ENCODE measurements at regions not wholly inside any gene's neighbourhood (a gene's known extent, or its start where the extent isn't known, plus 50 kb on each side); places are given as distances from the start of the nearest gene placed in this dataset.

GRCh38 chr3:118435851-118436350 is 598.7 kb downstream of the IGSF11 start:
- TF ChIP-seq, protein P1, sequence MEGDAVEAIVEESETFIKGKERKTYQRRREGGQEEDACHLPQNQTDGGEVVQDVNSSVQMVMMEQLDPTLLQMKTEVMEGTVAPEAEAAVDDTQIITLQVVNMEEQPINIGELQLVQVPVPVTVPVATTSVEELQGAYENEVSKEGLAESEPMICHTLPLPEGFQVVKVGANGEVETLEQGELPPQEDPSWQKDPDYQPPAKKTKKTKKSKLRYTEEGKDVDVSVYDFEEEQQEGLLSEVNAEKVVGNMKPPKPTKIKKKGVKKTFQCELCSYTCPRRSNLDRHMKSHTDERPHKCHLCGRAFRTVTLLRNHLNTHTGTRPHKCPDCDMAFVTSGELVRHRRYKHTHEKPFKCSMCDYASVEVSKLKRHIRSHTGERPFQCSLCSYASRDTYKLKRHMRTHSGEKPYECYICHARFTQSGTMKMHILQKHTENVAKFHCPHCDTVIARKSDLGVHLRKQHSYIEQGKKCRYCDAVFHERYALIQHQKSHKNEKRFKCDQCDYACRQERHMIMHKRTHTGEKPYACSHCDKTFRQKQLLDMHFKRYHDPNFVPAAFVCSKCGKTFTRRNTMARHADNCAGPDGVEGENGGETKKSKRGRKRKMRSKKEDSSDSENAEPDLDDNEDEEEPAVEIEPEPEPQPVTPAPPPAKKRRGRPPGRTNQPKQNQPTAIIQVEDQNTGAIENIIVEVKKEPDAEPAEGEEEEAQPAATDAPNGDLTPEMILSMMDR (IDR thresholded peaks at IDR 0.05; ENCODE audit: unreplicated experiment): no peak
- no peaks in the 10 kb centered on the region for H3K9me3 Mint-ChIP-seq (ENCODE audit: unreplicated experiment)
- no peak overlapping the region for H3K4me3 Mint-ChIP-seq (ENCODE audit: unreplicated experiment)
- H3K36me3 Mint-ChIP-seq (ENCODE audit: low read depth, unreplicated experiment): no peaks in the 10 kb centered on the region
- no peaks in the 10 kb centered on the region for H3K4me1 Mint-ChIP-seq (ENCODE audit: unreplicated experiment)
- H3K27ac Mint-ChIP-seq (ENCODE audit: unreplicated experiment): no peak overlapping the region
- no peak for DNase-seq (ENCODE audit: low spot score)
- no peaks in the 10 kb centered on the region for H3K27me3 Mint-ChIP-seq (ENCODE audit: unreplicated experiment)

GRCh38 chr3:118436697-118437262 is 597.9 kb downstream of the IGSF11 start:
- no peaks in the 10 kb centered on the region for H3K36me3 Mint-ChIP-seq (ENCODE audit: low read depth, unreplicated experiment)
- TF ChIP-seq, protein P1 (IDR thresholded peaks at IDR 0.05; ENCODE audit: unreplicated experiment): no peak
- no peak overlapping the region for H3K4me3 Mint-ChIP-seq (ENCODE audit: unreplicated experiment)
- H3K27ac Mint-ChIP-seq (ENCODE audit: unreplicated experiment): no peak overlapping the region
- no peak for DNase-seq (ENCODE audit: low spot score)
- H3K9me3 Mint-ChIP-seq (ENCODE audit: unreplicated experiment): no peaks in the 10 kb centered on the region
- no peaks in the 10 kb centered on the region for H3K4me1 Mint-ChIP-seq (ENCODE audit: unreplicated experiment)
- H3K27me3 Mint-ChIP-seq (ENCODE audit: unreplicated experiment): no peaks in the 10 kb centered on the region

- Mint-ChIP-seq H3K9me3 (ENCODE audit: unreplicated experiment) (no peaks in the 10 kb centered on the region), H3K4me1 (ENCODE audit: unreplicated experiment) (no peaks in the 10 kb centered on the region), H3K4me3 (ENCODE audit: unreplicated experiment) (no peak overlapping the region), H3K27me3 (ENCODE audit: unreplicated experiment) (peaks cover 2% of the 10 kb centered on the region), H3K27ac (ENCODE audit: unreplicated experiment) (no peak overlapping the region), H3K36me3 (ENCODE audit: low read depth, unreplicated experiment) (no peaks in the 10 kb centered on the region)
- no peak for DNase-seq (ENCODE audit: low spot score)
- TF ChIP-seq, protein P1 (IDR thresholded peaks at IDR 0.05; ENCODE audit: unreplicated experiment): no peak
Observed at GRCh38 chr3:118445036-118445435, 589.6 kb downstream of the IGSF11 start.

- no peak for DNase-seq (ENCODE audit: low spot score)
- Mint-ChIP-seq H3K27ac (ENCODE audit: unreplicated experiment) (no peak overlapping the region), H3K4me3 (ENCODE audit: unreplicated experiment) (no peak overlapping the region), H3K9me3 (ENCODE audit: unreplicated experiment) (no peaks in the 10 kb centered on the region), H3K36me3 (ENCODE audit: low read depth, unreplicated experiment) (no peaks in the 10 kb centered on the region), H3K27me3 (ENCODE audit: unreplicated experiment) (peaks cover 2% of the 10 kb centered on the region), H3K4me1 (ENCODE audit: unreplicated experiment) (no peaks in the 10 kb centered on the region)
- TF ChIP-seq, protein P1 (IDR thresholded peaks at IDR 0.05; ENCODE audit: unreplicated experiment): no peak
Observed at GRCh38 chr3:118447339-118447738, 587.3 kb downstream of the IGSF11 start.

DNA sequence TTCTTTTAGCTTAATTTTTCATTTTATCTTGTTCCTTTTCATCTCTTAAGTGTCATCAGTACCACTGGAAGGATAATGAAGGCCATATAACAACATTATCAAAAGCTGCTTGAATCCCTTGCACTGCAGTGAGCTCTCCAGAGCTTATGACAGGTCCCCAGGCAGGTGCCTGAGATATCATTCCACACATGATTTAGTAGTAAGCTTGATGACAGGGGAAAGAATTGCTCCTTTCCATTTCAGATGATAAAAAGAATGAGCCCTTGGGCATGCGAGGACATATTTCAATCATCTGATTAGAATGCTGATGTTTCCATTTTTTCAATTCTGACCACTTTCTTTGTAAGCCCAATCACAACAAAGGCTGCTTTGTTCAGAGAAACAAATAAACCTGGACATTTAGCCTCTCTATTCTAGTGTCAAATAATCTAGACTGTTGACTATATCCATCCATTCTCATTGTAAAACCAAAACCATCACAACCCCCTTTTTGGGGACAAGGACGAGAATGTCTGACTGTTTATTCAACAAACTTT is 567.8 kb downstream of the IGSF11 start:
- TF ChIP-seq, protein P1 (IDR thresholded peaks at IDR 0.05; ENCODE audit: unreplicated experiment): no peak
- Mint-ChIP-seq H3K4me3 (ENCODE audit: unreplicated experiment) (no peak overlapping the region), H3K36me3 (ENCODE audit: low read depth, unreplicated experiment) (no peaks in the 10 kb centered on the region), H3K27ac (ENCODE audit: unreplicated experiment) (no peak overlapping the region), H3K4me1 (ENCODE audit: unreplicated experiment) (no peaks in the 10 kb centered on the region), H3K27me3 (ENCODE audit: unreplicated experiment) (peaks cover 2% of the 10 kb centered on the region), H3K9me3 (ENCODE audit: unreplicated experiment) (no peaks in the 10 kb centered on the region)
- no peak for DNase-seq (ENCODE audit: low spot score)
